H1 (cell line): ENCODE measurements at regions not wholly inside any gene's neighbourhood (a gene's known extent, or its start where the extent isn't known, plus 50 kb on each side); places are given as distances from the start of the nearest gene placed in this dataset.

ENCODE experiments used
- RAD21 ChIP-seq, 2 experiments: IDR thresholded peaks in 1 of 2; conservative IDR thresholded peaks in 1 of 2; 2 replicates each; pipeline ENCODE4 v1.6.1; 2011; ENCODE audit warnings: low read depth in 2 of 2, low read length in 2 of 2, improper control_type of control experiment in 1 of 2, inconsistent platforms in 1 of 2, mild to moderate bottlenecking in 1 of 2, moderate library complexity in 1 of 2
- RFX5 ChIP-seq: IDR thresholded peaks from 2 replicates; pipeline ENCODE4 v1.6.1; 2011; ENCODE audit warnings: low read depth, low read length, improper control_type of control experiment, borderline replicate concordance

DNA sequence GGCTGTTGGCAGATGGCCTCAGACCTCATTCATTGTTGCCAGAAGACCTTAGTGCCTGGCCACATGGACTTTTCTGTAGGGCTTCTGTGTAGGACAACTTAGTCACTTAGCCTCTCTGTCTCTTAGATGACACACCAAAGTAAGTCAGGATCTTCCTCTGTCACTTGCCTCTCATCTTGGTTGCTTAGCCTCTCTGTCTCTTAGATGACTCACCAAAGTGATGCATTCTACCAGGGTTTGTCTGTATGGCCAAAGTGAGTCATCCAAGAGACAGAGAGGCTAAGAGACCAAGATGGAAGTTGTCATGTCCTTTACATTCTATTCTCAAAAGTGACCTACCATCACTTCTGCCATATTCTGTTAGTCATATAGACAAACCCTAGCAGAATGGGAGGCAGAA is 255.9 kb upstream of the DEFB112 start (continued):
- TF ChIP-seq RFX5 (no peak), RAD21 (IDR thresholded peaks at IDR 0.05 in 1 of 2, conservative IDR thresholded peaks at IDR 0.05 in 1 of 2; ENCODE audit: low read depth in 2 of 2, low read length in 2 of 2) (no peak)
